Neural progenitor cell (in vitro differentiated cells): ENCODE measurements at regions not wholly inside any gene's neighbourhood (a gene's known extent, or its start where the extent isn't known, plus 50 kb on each side); places are given as distances from the start of the nearest gene placed in this dataset.

Experiments
- CTCF ChIP-seq: fragments of 200-600 bp; sonication (generic); IDR thresholded peaks from 2 replicates; pipeline ENCODE4 v1.5.1; 2017; ENCODE audit warnings: antibody characterized with exemption, mild to moderate bottlenecking
- EZH2 ChIP-seq: fragments of 200-600 bp; sonication (generic); IDR thresholded peaks from 2 replicates; pipeline ENCODE4 v1.6.1; 2017; ENCODE audit warnings: antibody characterized with exemption, mild to moderate bottlenecking, moderate library complexity

- TF ChIP-seq CTCF (no peak), EZH2 (no peak)
Observed at GRCh38 chr10:109698882-109699664, 224.2 kb downstream of the XPNPEP1 start.
